ENCODE measurements at regions not wholly inside any gene's neighbourhood (a gene's known extent, or its start where the extent isn't known, plus 50 kb on each side); places are given as distances from the start of the nearest gene placed in this dataset.

GRCh38 chr14:100656996-100657395 is 69.7 kb upstream of the DLK1 start:
- TF ChIP-seq EZH2 (IDR thresholded peaks at IDR 0.05), result no peak
- TF ChIP-seq POLR2AphosphoS5 (IDR thresholded peaks at IDR 0.05; ENCODE audit: borderline replicate concordance, low read depth, low read length), result no peak
- TF ChIP-seq FOXP2 (optimal IDR thresholded peaks at IDR 0.05; ENCODE audit: control extremely low read depth, extremely low read length, insufficient read depth), result no peak
